ENCODE measurements at regions not wholly inside any gene's neighbourhood (a gene's known extent, or its start where the extent isn't known, plus 50 kb on each side); places are given as distances from the start of the nearest gene placed in this dataset.
A peak's percentile ranks its signal among the peaks of the same experiment; 100 is the strongest.

DNA sequence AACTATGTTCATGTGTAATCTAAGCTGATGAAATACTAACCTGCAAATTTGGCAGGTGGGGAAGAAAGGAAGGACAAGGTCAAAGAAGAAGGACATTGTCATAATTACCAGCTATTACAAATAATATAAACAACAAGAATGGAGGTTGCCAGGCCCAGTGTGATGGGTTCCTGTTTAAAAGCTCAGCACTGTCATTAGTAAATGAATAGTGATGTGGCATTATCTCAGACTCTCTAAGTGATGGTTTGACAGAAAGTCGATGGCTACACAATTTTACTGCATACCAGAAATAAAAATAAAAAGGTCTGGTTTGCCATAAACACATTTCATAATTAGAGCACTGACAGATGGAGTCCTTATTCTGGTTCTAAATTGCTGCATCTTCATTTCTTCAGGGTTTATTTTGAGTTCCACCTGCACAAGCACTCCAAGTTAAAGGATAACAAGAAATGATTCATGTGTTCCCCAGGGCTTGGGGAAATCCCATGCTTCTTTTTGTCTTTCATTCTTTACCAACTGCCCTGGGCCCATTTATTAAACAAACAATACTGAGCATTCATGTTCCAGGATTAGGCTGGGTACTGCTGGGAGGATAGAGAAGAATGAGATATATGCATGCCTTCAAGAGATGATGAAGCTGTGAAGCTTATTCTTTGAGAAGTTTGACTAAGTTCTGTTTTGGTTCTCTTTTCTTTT is 367.8 kb upstream of the RASGEF1B start:
- no peak overlapping the region for H3K9ac ChIP-seq (ENCODE audit: control insufficient read depth, insufficient read depth, low read length)
- intact Hi-C loops (cut with micrococcal nuclease; ENCODE audit: unreplicated experiment): no loop called here
- peak; percentile 21; the same call in 1 of the 3 replicates for ATAC-seq

DNA sequence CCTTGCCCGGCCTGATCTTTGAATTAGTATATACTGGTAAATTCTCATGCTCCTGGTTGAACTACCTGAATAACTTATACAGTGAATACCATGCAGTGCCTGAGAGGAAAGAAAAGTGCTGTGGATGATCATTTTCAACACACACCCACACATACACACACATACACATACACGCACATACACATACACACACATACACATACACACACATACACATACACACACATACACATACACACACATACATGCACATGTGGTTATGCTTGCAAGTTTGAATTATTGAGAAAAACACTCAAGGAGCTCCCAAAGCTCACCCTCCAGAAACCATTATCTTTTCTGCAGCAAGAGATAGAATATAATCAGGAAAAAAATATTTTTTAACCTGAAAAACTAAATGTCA is 366.9 kb upstream of the RASGEF1B start:
- in situ Hi-C loops (cut with MboI): loop anchor here (5.0 kb wide), 1 partner anchor 431 kb away; no protein-coding TSS in a partner anchor
- ChIA-PET RAD21 (ENCODE audit: unreplicated experiment) (no interaction called here), SMC1A (ENCODE audit: uncharacterized antibody, unreplicated experiment) (no interaction called here), POLR2A (no interaction called here), CTCF (interaction anchor here (2.0 kb wide), 1 partner anchor 371 kb away, joined by 9 read pairs; no protein-coding TSS in a partner anchor)
- TF ChIP-seq EED (IDR thresholded peaks at IDR 0.05; ENCODE audit: low read depth) (no peak), KDM1A (IDR thresholded peaks at IDR 0.05; ENCODE audit: borderline replicate concordance) (no peak), HDGF (IDR thresholded peaks at IDR 0.05) (no peak), NFYB (IDR thresholded peaks at IDR 0.05; ENCODE audit: insufficient read depth, low read depth, low read length) (no peak), SREBF1 (IDR thresholded peaks at IDR 0.05; ENCODE audit: low read length) (no peak), BCL3 (IDR thresholded peaks at IDR 0.05; ENCODE audit: borderline replicate concordance, insufficient read depth, low read depth, low read length, poor library complexity, severe bottlenecking) (peak; percentile 78)
- TF ChIP-seq, protein P1, sequence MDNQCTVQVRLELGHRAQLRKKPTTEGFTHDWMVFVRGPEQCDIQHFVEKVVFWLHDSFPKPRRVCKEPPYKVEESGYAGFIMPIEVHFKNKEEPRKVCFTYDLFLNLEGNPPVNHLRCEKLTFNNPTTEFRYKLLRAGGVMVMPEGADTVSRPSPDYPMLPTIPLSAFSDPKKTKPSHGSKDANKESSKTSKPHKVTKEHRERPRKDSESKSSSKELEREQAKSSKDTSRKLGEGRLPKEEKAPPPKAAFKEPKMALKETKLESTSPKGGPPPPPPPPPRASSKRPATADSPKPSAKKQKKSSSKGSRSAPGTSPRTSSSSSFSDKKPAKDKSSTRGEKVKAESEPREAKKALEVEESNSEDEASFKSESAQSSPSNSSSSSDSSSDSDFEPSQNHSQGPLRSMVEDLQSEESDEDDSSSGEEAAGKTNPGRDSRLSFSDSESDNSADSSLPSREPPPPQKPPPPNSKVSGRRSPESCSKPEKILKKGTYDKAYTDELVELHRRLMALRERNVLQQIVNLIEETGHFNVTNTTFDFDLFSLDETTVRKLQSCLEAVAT (IDR thresholded peaks at IDR 0.05): no peak
- TF ChIP-seq, protein P2, sequence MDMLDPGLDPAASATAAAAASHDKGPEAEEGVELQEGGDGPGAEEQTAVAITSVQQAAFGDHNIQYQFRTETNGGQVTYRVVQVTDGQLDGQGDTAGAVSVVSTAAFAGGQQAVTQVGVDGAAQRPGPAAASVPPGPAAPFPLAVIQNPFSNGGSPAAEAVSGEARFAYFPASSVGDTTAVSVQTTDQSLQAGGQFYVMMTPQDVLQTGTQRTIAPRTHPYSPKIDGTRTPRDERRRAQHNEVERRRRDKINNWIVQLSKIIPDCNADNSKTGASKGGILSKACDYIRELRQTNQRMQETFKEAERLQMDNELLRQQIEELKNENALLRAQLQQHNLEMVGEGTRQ (IDR thresholded peaks at IDR 0.05; ENCODE audit: borderline replicate concordance, low read depth, low read length): no peak
- H3K27me3 ChIP-seq (replicated peaks in 1 of 2; ENCODE audit: control insufficient read depth in 2 of 2, insufficient read depth in 2 of 2, low read length in 1 of 2): no peaks in the 10 kb centered on the region; a peak in 1 of 4 replicates
- no peaks in the 10 kb centered on the region for H3K36me3 ChIP-seq (ENCODE audit: control insufficient read depth in 2 of 2, insufficient read depth in 2 of 2, low read length in 1 of 2)
- H4K20me1 ChIP-seq (ENCODE audit: control insufficient read depth, insufficient read depth): no peaks in the 10 kb centered on the region
- no peaks in the 10 kb centered on the region for H3K79me2 ChIP-seq (ENCODE audit: control insufficient read depth, insufficient read depth, low read length)
- intact Hi-C loops (cut with micrococcal nuclease; ENCODE audit: unreplicated experiment): loop anchor here (1.0 kb wide), 1 partner anchor 9 kb away; no protein-coding TSS in a partner anchor
- 70% methylated on average over 2 of the region's 2 CpGs for whole genome bisulfite sequencing (ENCODE audit: insufficient coverage, insufficient replicate concordance, low lambda C conversion rate, missing lambda C conversion rate)
- H3K9ac ChIP-seq (ENCODE audit: control insufficient read depth, insufficient read depth, low read length): no peak overlapping the region
- BruUV-seq (replicated peaks): no TSS peak
- H3K4me3 ChIP-seq: no peak overlapping the region
- FAIRE-seq: no peak
- ATAC-seq: no peak
- no peak for DNase-seq (ENCODE audit: low read depth, low spot score)
- no peak overlapping the region for H3K27ac ChIP-seq (ENCODE audit: control insufficient read depth, insufficient read depth)
- no peaks in the 10 kb centered on the region for H3K4me1 ChIP-seq (ENCODE audit: control insufficient read depth, insufficient read depth, low read length)
- H2AFZ ChIP-seq (ENCODE audit: control insufficient read depth, low read depth, low read length): no peak overlapping the region
- H3K9me3 ChIP-seq (replicated peaks; ENCODE audit: control insufficient read depth, insufficient read depth, low read length): no peaks in the 10 kb centered on the region
- no peak overlapping the region for H3K4me2 ChIP-seq (ENCODE audit: control insufficient read depth, insufficient read depth)

More for the DNA sequence above, 367.8 kb upstream of the RASGEF1B start:
- DNase-seq (ENCODE audit: low read depth, low spot score): no peak
- CTCF ChIA-PET: interaction anchor here (0.6 to 2.0 kb wide), 2 partner anchors 372 to 425 kb away, joined by 3 to 9 read pairs; no protein-coding TSS in a partner anchor
- no peak for FAIRE-seq
- 0% methylated on average over 1 of the region's 1 CpG for WGBS (ENCODE audit: insufficient coverage, insufficient replicate concordance, low lambda C conversion rate, missing lambda C conversion rate)
- H3K4me3 ChIP-seq: no peak overlapping the region
- no peak overlapping the region for H3K4me2 ChIP-seq (ENCODE audit: control insufficient read depth, insufficient read depth)
- no peaks in the 10 kb centered on the region for H3K4me1 ChIP-seq (ENCODE audit: control insufficient read depth, insufficient read depth, low read length)
- H4K20me1 ChIP-seq (ENCODE audit: control insufficient read depth, insufficient read depth): no peaks in the 10 kb centered on the region
- SMC1A ChIA-PET (ENCODE audit: uncharacterized antibody, unreplicated experiment): interaction anchor here (1.1 kb wide), 1 partner anchor 52 kb away, joined by 3 read pairs; no protein-coding TSS in a partner anchor
- no peaks in the 10 kb centered on the region for H3K9me3 ChIP-seq (replicated peaks; ENCODE audit: control insufficient read depth, insufficient read depth, low read length)
- no peaks in the 10 kb centered on the region for H3K36me3 ChIP-seq (ENCODE audit: control insufficient read depth in 2 of 2, insufficient read depth in 2 of 2, low read length in 1 of 2)
- no TSS peak for BruUV-seq (replicated peaks)
- in situ Hi-C loops (cut with MboI): loop anchor here (5.0 kb wide), 2 partner anchors 372 to 432 kb away; no protein-coding TSS in a partner anchor
- RAD21 ChIA-PET (ENCODE audit: unreplicated experiment): no interaction called here
- POLR2A ChIA-PET: no interaction called here
- H3K27ac ChIP-seq (ENCODE audit: control insufficient read depth, insufficient read depth): no peak overlapping the region
- no peak overlapping the region for H2AFZ ChIP-seq (ENCODE audit: control insufficient read depth, low read depth, low read length)
- no peaks in the 10 kb centered on the region; a peak in 1 of 4 replicates for H3K27me3 ChIP-seq (replicated peaks in 1 of 2; ENCODE audit: control insufficient read depth in 2 of 2, insufficient read depth in 2 of 2, low read length in 1 of 2)
- no peak for TF ChIP-seq TCF3 (IDR thresholded peaks at IDR 0.05; ENCODE audit: borderline replicate concordance, insufficient read depth, low read depth, low read length)
- H3K79me2 ChIP-seq (ENCODE audit: control insufficient read depth, insufficient read depth, low read length): no peaks in the 10 kb centered on the region

Measured in GM12878 (cell line).